Astrocyte (in vitro differentiated cells and primary cell): ENCODE measurements at regions not wholly inside any gene's neighbourhood (a gene's known extent, or its start where the extent isn't known, plus 50 kb on each side); places are given as distances from the start of the nearest gene placed in this dataset.

Experiments
- CTCF ChIP-seq: IDR thresholded peaks from 2 replicates; pipeline ENCODE4 v1.5.1; 2011; ENCODE audit warnings: low read depth, mild to moderate bottlenecking, inconsistent platforms, low read length, moderate library complexity; ENCODE audit not compliant: insufficient read depth
- EZH2 ChIP-seq: IDR thresholded peaks from 2 replicates; pipeline ENCODE4 v1.6.1; 2012; ENCODE audit warnings: mild to moderate bottlenecking, low read length, inconsistent platforms; ENCODE audit not compliant: insufficient read depth

DNA sequence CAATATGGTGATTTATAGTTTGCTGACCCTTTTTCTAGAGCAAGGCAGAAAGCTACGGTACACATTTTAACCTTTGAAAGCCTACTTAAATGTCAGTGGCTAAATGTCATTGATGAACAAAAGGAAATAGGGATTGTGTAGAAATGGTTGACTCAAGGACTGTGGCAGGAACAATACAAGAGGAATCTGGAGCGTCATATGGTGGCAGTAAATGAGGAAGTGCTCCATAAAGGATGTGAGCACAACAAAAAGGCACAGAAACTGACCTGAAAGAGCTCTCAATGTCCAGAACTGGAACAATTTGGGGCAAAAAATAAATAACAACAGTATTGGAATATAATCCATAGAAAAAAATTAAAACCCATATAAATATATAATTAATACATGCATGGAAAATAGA, 443.9 kb upstream of the VRK2 start:
- TF ChIP-seq EZH2 (no peak), CTCF (no peak)
